Amygdala (tissue), 56 donors: ENCODE measurements at regions not wholly inside any gene's neighbourhood (a gene's known extent, or its start where the extent isn't known, plus 50 kb on each side); places are given as distances from the start of the nearest gene placed in this dataset.

Experiments
- DNase-seq, 56 donors: peaks; one replicate each; lab custom pipeline; 2025; lab: John Stamatoyannopoulos, UW

GRCh38 chr18:47604021-47604420, 326.4 kb downstream of the SMAD2 start:
- DNase-seq: peak in 1 of 56 donors; percentile 29

GRCh38 chr18:47603158-47603557, 327.3 kb downstream of the SMAD2 start:
- DNase-seq: no peak

GRCh38 chr18:47602273-47602897, 328.1 kb downstream of the SMAD2 start:
- DNase-seq: no peak

GRCh38 chr18:47601581-47602272, 328.7 kb downstream of the SMAD2 start:
- no peak for DNase-seq

GRCh38 chr18:47595831-47596501, 334.5 kb downstream of the SMAD2 start:
- DNase-seq: peak in 3 of 56 donors; percentile 4 to 19 (median 6)

GRCh38 chr18:47594621-47595086, 335.8 kb downstream of the SMAD2 start:
- peak in 31 of 56 donors; percentile 6 to 62 (median 35) for DNase-seq

GRCh38 chr18:47593744-47594472, 336.6 kb downstream of the SMAD2 start:
- peak in 26 of 56 donors; percentile 5 to 70 (median 29) for DNase-seq

- no peak for DNase-seq
These were observed 339.0 kb downstream of the SMAD2 start for GRCh38 chr18:47591429-47591828.

GRCh38 chr18:47587587-47587986, 336.1 kb upstream of the SKOR2 start:
- DNase-seq: no peak

- DNase-seq: peak in 4 of 56 donors; percentile 4 to 13 (median 10)
These were observed 335.1 kb upstream of the SKOR2 start for GRCh38 chr18:47586418-47587070.

- no peak for DNase-seq
These were observed 334.5 kb upstream of the SKOR2 start for GRCh38 chr18:47585914-47586313.

- DNase-seq: no peak
These were observed 333.7 kb upstream of the SKOR2 start for GRCh38 chr18:47585136-47585535.

- no peak for DNase-seq
These were observed 330.6 kb upstream of the SKOR2 start for GRCh38 chr18:47582093-47582492.

- no peak for DNase-seq
These were observed 326.1 kb upstream of the SKOR2 start for GRCh38 chr18:47577520-47577919.

GRCh38 chr18:47574966-47575365, 323.5 kb upstream of the SKOR2 start:
- DNase-seq: no peak

- DNase-seq: no peak
These were observed 320.5 kb upstream of the SKOR2 start for GRCh38 chr18:47571957-47572356.

- DNase-seq: no peak
These were observed 315.3 kb upstream of the SKOR2 start for GRCh38 chr18:47566809-47567208.

- peak in 9 of 56 donors; percentile 2 to 19 (median 8) for DNase-seq
These were observed 309.6 kb upstream of the SKOR2 start for GRCh38 chr18:47560723-47561715.
